ENCODE measurements at regions not wholly inside any gene's neighbourhood (a gene's known extent, or its start where the extent isn't known, plus 50 kb on each side); places are given as distances from the start of the nearest gene placed in this dataset.

- Histone ChIP-seq H3K9me3 (ENCODE audit: control insufficient read depth, low read length) (no peaks in the 10 kb centered on the region), H3K27ac (ENCODE audit: low read depth in 1 of 2, low read length in 2 of 2) (no peak overlapping the region), H3K4me1 (ENCODE audit: control insufficient read depth in 1 of 2, insufficient read depth in 2 of 2, low read length in 2 of 2) (no peaks in the 10 kb centered on the region), H3K36me3 (ENCODE audit: control insufficient read depth in 1 of 2, insufficient read depth in 2 of 2, low read length in 1 of 2) (no peaks in the 10 kb centered on the region), H3K27me3 (ENCODE audit: control insufficient read depth in 1 of 2, insufficient read depth in 2 of 2, low read length in 1 of 2) (no peaks in the 10 kb centered on the region), H3K4me3 (ENCODE audit: low read length in 2 of 2) (no peak overlapping the region)
- ATAC-seq (ENCODE audit: low FRiP score) (peak; percentile 19), DNase-seq (no peak)
- intact Hi-C loops (cut with DNase I) = no loop called here
- WGBS, 2 donors = 95 to 97% methylated on average over 20 of the region's 20 CpGs
Observed at GRCh38 chr5:105392122-105392709, 1829.6 kb upstream of the NUDT12 start.

- no peaks in the 10 kb centered on the region for H3K27me3 ChIP-seq (ENCODE audit: control insufficient read depth in 1 of 2, insufficient read depth in 2 of 2, low read length in 1 of 2)
- H3K36me3 ChIP-seq (ENCODE audit: control insufficient read depth in 1 of 2, insufficient read depth in 2 of 2, low read length in 1 of 2) = no peaks in the 10 kb centered on the region
- H3K4me1 ChIP-seq (ENCODE audit: control insufficient read depth in 1 of 2, insufficient read depth in 2 of 2, low read length in 2 of 2) = no peaks in the 10 kb centered on the region
- no peak overlapping the region for H3K4me3 ChIP-seq (ENCODE audit: low read length in 2 of 2)
- DNase-seq (no peak), ATAC-seq (ENCODE audit: low FRiP score) (no peak)
- H3K9me3 ChIP-seq (ENCODE audit: control insufficient read depth, low read length) = no peaks in the 10 kb centered on the region
- intact Hi-C loops (cut with DNase I) = no loop called here
- no peak overlapping the region for H3K27ac ChIP-seq (ENCODE audit: low read depth in 1 of 2, low read length in 2 of 2)
- WGBS, 2 donors = 90 to 99% methylated on average over 1 of the region's 1 CpG
Observed at GRCh38 chr5:105380126-105380525, 1817.5 kb upstream of the NUDT12 start.

- Histone ChIP-seq H3K4me3 (ENCODE audit: low read length in 2 of 2) (no peak overlapping the region), H3K27me3 (ENCODE audit: control insufficient read depth in 1 of 2, insufficient read depth in 2 of 2, low read length in 1 of 2) (no peaks in the 10 kb centered on the region), H3K4me1 (ENCODE audit: control insufficient read depth in 1 of 2, insufficient read depth in 2 of 2, low read length in 2 of 2) (no peaks in the 10 kb centered on the region), H3K9me3 (ENCODE audit: control insufficient read depth, low read length) (no peaks in the 10 kb centered on the region), H3K27ac (ENCODE audit: low read depth in 1 of 2, low read length in 2 of 2) (no peak overlapping the region), H3K36me3 (ENCODE audit: control insufficient read depth in 1 of 2, insufficient read depth in 2 of 2, low read length in 1 of 2) (no peaks in the 10 kb centered on the region)
- DNase-seq = no peak
- ATAC-seq (ENCODE audit: low FRiP score) = no peak
- WGBS, 2 donors = 42 to 69% methylated on average over 2 of the region's 2 CpGs
- intact Hi-C loops (cut with DNase I) = no loop called here
Observed at GRCh38 chr5:105371169-105371568, 1808.6 kb upstream of the NUDT12 start.

- H3K36me3 ChIP-seq (ENCODE audit: control insufficient read depth in 1 of 2, insufficient read depth in 2 of 2, low read length in 1 of 2) = no peaks in the 10 kb centered on the region
- peak; percentile 52 for ATAC-seq (ENCODE audit: low FRiP score)
- WGBS, 2 donors = 91% methylated on average over 5 of the region's 5 CpGs
- no peaks in the 10 kb centered on the region for H3K4me1 ChIP-seq (ENCODE audit: control insufficient read depth in 1 of 2, insufficient read depth in 2 of 2, low read length in 2 of 2)
- intact Hi-C loops (cut with DNase I) = no loop called here
- H3K9me3 ChIP-seq (ENCODE audit: control insufficient read depth, low read length) = no peaks in the 10 kb centered on the region
- H3K27ac ChIP-seq (ENCODE audit: low read depth in 1 of 2, low read length in 2 of 2) = no peak overlapping the region
- H3K27me3 ChIP-seq (ENCODE audit: control insufficient read depth in 1 of 2, insufficient read depth in 2 of 2, low read length in 1 of 2) = no peaks in the 10 kb centered on the region
- no peak overlapping the region for H3K4me3 ChIP-seq (ENCODE audit: low read length in 2 of 2)
- DNase-seq = no peak
Observed at GRCh38 chr5:105350486-105351140, 1788.0 kb upstream of the NUDT12 start.

GRCh38 chr5:105331558-105331957, 1769.0 kb upstream of the NUDT12 start:
- 88 to 92% methylated on average over 3 of the region's 3 CpGs for WGBS, 2 donors
- intact Hi-C loops (cut with DNase I) = no loop called here

GRCh38 chr5:105330185-105330584, 1767.6 kb upstream of the NUDT12 start:
- ATAC-seq (ENCODE audit: low FRiP score) = no peak
- WGBS, 2 donors = 92 to 95% methylated on average over 1 of the region's 1 CpG
- H3K4me1 ChIP-seq (ENCODE audit: control insufficient read depth in 1 of 2, insufficient read depth in 2 of 2, low read length in 2 of 2) = no peaks in the 10 kb centered on the region

More at GRCh38 chr5:105331558-105331957, 1769.0 kb upstream of the NUDT12 start:
- no peak overlapping the region for H3K27ac ChIP-seq (ENCODE audit: low read depth in 1 of 2, low read length in 2 of 2)
- peaks cover 2% of the 10 kb centered on the region for H3K9me3 ChIP-seq (ENCODE audit: control insufficient read depth, low read length)
- no peaks in the 10 kb centered on the region for H3K27me3 ChIP-seq (ENCODE audit: control insufficient read depth in 1 of 2, insufficient read depth in 2 of 2, low read length in 1 of 2)
- no peak overlapping the region for H3K4me3 ChIP-seq (ENCODE audit: low read length in 2 of 2)
- no peak for ATAC-seq (ENCODE audit: low FRiP score)
- DNase-seq = no peak
- H3K4me1 ChIP-seq (ENCODE audit: control insufficient read depth in 1 of 2, insufficient read depth in 2 of 2, low read length in 2 of 2) = no peaks in the 10 kb centered on the region
- H3K36me3 ChIP-seq (ENCODE audit: control insufficient read depth in 1 of 2, insufficient read depth in 2 of 2, low read length in 1 of 2) = no peaks in the 10 kb centered on the region

GRCh38 chr5:105304859-105305258, 1742.3 kb upstream of the NUDT12 start:
- intact Hi-C loops (cut with DNase I) = no loop called here
- 97 to 100% methylated on average over 1 of the region's 1 CpG for WGBS, 2 donors
- ATAC-seq (ENCODE audit: low FRiP score) = no peak

More at GRCh38 chr5:105330185-105330584, 1767.6 kb upstream of the NUDT12 start:
- Histone ChIP-seq H3K36me3 (ENCODE audit: control insufficient read depth in 1 of 2, insufficient read depth in 2 of 2, low read length in 1 of 2) (no peaks in the 10 kb centered on the region), H3K27me3 (ENCODE audit: control insufficient read depth in 1 of 2, insufficient read depth in 2 of 2, low read length in 1 of 2) (no peaks in the 10 kb centered on the region), H3K27ac (ENCODE audit: low read depth in 1 of 2, low read length in 2 of 2) (no peak overlapping the region), H3K4me3 (ENCODE audit: low read length in 2 of 2) (no peak overlapping the region), H3K9me3 (ENCODE audit: control insufficient read depth, low read length) (no peaks in the 10 kb centered on the region)
- intact Hi-C loops (cut with DNase I) = no loop called here
- DNase-seq = no peak

GRCh38 chr5:105288946-105289345, 1726.4 kb upstream of the NUDT12 start:
- H3K27ac ChIP-seq (ENCODE audit: low read depth in 1 of 2, low read length in 2 of 2) = no peak overlapping the region
- H3K4me1 ChIP-seq (ENCODE audit: control insufficient read depth in 1 of 2, insufficient read depth in 2 of 2, low read length in 2 of 2) = no peaks in the 10 kb centered on the region
- ATAC-seq (ENCODE audit: low FRiP score) = no peak
- no peak overlapping the region for H3K4me3 ChIP-seq (ENCODE audit: low read length in 2 of 2)
- no peaks in the 10 kb centered on the region for H3K27me3 ChIP-seq (ENCODE audit: control insufficient read depth in 1 of 2, insufficient read depth in 2 of 2, low read length in 1 of 2)
- H3K36me3 ChIP-seq (ENCODE audit: control insufficient read depth in 1 of 2, insufficient read depth in 2 of 2, low read length in 1 of 2) = no peaks in the 10 kb centered on the region
- intact Hi-C loops (cut with DNase I) = no loop called here
- DNase-seq = no peak
- H3K9me3 ChIP-seq (ENCODE audit: control insufficient read depth, low read length) = no peaks in the 10 kb centered on the region

More at GRCh38 chr5:105304859-105305258, 1742.3 kb upstream of the NUDT12 start:
- Histone ChIP-seq H3K27ac (ENCODE audit: low read depth in 1 of 2, low read length in 2 of 2) (no peak overlapping the region), H3K4me1 (ENCODE audit: control insufficient read depth in 1 of 2, insufficient read depth in 2 of 2, low read length in 2 of 2) (no peaks in the 10 kb centered on the region), H3K9me3 (ENCODE audit: control insufficient read depth, low read length) (no peaks in the 10 kb centered on the region), H3K4me3 (ENCODE audit: low read length in 2 of 2) (no peak overlapping the region), H3K36me3 (ENCODE audit: control insufficient read depth in 1 of 2, insufficient read depth in 2 of 2, low read length in 1 of 2) (no peaks in the 10 kb centered on the region), H3K27me3 (ENCODE audit: control insufficient read depth in 1 of 2, insufficient read depth in 2 of 2, low read length in 1 of 2) (no peaks in the 10 kb centered on the region)
- no peak for DNase-seq

- H3K4me3 ChIP-seq (ENCODE audit: low read length in 2 of 2) = no peak overlapping the region
- no peaks in the 10 kb centered on the region for H3K27me3 ChIP-seq (ENCODE audit: control insufficient read depth in 1 of 2, insufficient read depth in 2 of 2, low read length in 1 of 2)
- H3K4me1 ChIP-seq (ENCODE audit: control insufficient read depth in 1 of 2, insufficient read depth in 2 of 2, low read length in 2 of 2) = no peaks in the 10 kb centered on the region
- H3K36me3 ChIP-seq (ENCODE audit: control insufficient read depth in 1 of 2, insufficient read depth in 2 of 2, low read length in 1 of 2) = no peaks in the 10 kb centered on the region
- ATAC-seq (ENCODE audit: low FRiP score) = no peak
- intact Hi-C loops (cut with DNase I) = no loop called here
- H3K9me3 ChIP-seq (ENCODE audit: control insufficient read depth, low read length) = no peaks in the 10 kb centered on the region
- no peak for DNase-seq
- no peak overlapping the region for H3K27ac ChIP-seq (ENCODE audit: low read depth in 1 of 2, low read length in 2 of 2)
Observed at GRCh38 chr5:105283134-105283533, 1720.5 kb upstream of the NUDT12 start.

Data from aorta (tissue), 5 donors.